Ovary (tissue), 3 donors: ENCODE measurements at regions not wholly inside any gene's neighbourhood (a gene's known extent, or its start where the extent isn't known, plus 50 kb on each side); places are given as distances from the start of the nearest gene placed in this dataset.

ENCODE experiments used
- CTCF ChIP-seq, 3 donors: fragments of 450-650 bp in 2 of 3; fragments of 200-600 bp in 1 of 3; IDR thresholded peaks; one replicate each; pipeline versions ENCODE4 v1.5.1 to v1.8.0; 2016 to 2022; ENCODE audit warnings: antibody characterized with exemption in 3 of 3, mild to moderate bottlenecking in 1 of 3
- POLR2A ChIP-seq: fragments of 450-650 bp; IDR thresholded peaks from one replicate; pipeline ENCODE4 v1.6.1; 2017; ENCODE audit warnings: antibody characterized with exemption, mild to moderate bottlenecking, moderate library complexity
- donor health status: DM: no; HTN: no; CAD: no.

GRCh38 chr1:194848846-194849245 is 1662.4 kb upstream of the B3GALT2 start:
- TF ChIP-seq POLR2A (no peak), CTCF (IDR thresholded peaks at IDR 0.05) (no peak)
